AG04450 (cell line): ENCODE measurements at regions not wholly inside any gene's neighbourhood (a gene's known extent, or its start where the extent isn't known, plus 50 kb on each side); places are given as distances from the start of the nearest gene placed in this dataset.

Experiments
- CTCF ChIA-PET: fragments of 300-600, 350-600 bp; formaldehyde crosslinking; extraction: SDS; loops from one replicate; lab custom pipeline; 2022; ENCODE audit warnings: antibody characterized with exemption, inconsistent platforms; lab: Charles Lee
- POLR2A ChIA-PET: fragments of 350-600 bp; formaldehyde crosslinking; extraction: SDS; loops from one replicate; lab custom pipeline; 2021; ENCODE audit warnings: antibody characterized with exemption, inconsistent platforms; lab: Yijun Ruan, JAX
- DNase-seq: peaks from one replicate; pipeline ENCODE4 v3.0.0-alpha.2; 2011; ENCODE audit warnings: low read depth, low spot score
- H3K27ac ChIP-seq: one replicate; pipeline ENCODE4 v1.5.1; 2012; ENCODE audit warnings: low read depth, low read length, control low read depth
- H3K27me3 ChIP-seq: one replicate; pipeline ENCODE4 v1.6.0; 2012; ENCODE audit warnings: low read length; ENCODE audit not compliant: control insufficient read depth, insufficient read depth
- H3K4me3 ChIP-seq: 2 replicates; pipeline ENCODE4 v1.5.1; 2011; ENCODE audit warnings: mild to moderate bottlenecking, low read depth, low read length, control low read depth
- H3K9me3 ChIP-seq: 2 replicates; pipeline ENCODE4 v1.5.1; 2012; ENCODE audit warnings: low read length; ENCODE audit not compliant: control insufficient read depth, insufficient read depth
- TF ChIP-seq, protein P1 (sequence below): IDR thresholded peaks from 2 replicates; pipeline ENCODE4 v1.5.1; 2011; ENCODE audit warnings: low read depth, low read length, control low read depth, inconsistent platforms

DNA sequence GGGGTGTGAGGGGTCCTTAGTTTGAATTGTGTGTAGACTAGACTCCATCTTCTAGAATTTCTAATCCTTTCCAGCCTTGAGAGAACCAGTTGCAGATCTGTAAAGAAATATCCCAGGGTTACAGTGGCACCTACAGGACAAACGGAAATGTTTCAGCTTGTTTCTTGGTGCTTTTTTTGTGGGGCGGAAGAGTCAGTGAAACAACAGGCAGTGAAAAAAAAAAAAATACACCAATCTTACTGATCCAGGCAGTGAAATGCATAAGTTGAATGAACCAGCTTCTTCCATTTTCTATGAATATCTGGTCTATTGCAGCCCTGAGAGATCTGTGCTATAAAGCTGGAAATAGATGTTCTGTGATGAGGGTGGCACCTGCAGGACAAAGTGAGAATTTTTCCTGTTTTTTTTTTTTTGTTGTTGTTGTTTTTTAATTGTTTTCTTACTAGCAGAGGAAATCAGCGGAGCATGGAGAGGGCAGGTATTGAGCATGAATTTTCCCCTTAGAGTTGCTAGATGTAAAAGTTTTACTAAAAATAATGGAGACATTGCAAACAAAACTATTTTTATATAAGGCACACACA lies 81.9 kb upstream of the DYNC1I1 start:
- H3K9me3 ChIP-seq: no peaks in the 10 kb centered on the region
- TF ChIP-seq, protein P1, sequence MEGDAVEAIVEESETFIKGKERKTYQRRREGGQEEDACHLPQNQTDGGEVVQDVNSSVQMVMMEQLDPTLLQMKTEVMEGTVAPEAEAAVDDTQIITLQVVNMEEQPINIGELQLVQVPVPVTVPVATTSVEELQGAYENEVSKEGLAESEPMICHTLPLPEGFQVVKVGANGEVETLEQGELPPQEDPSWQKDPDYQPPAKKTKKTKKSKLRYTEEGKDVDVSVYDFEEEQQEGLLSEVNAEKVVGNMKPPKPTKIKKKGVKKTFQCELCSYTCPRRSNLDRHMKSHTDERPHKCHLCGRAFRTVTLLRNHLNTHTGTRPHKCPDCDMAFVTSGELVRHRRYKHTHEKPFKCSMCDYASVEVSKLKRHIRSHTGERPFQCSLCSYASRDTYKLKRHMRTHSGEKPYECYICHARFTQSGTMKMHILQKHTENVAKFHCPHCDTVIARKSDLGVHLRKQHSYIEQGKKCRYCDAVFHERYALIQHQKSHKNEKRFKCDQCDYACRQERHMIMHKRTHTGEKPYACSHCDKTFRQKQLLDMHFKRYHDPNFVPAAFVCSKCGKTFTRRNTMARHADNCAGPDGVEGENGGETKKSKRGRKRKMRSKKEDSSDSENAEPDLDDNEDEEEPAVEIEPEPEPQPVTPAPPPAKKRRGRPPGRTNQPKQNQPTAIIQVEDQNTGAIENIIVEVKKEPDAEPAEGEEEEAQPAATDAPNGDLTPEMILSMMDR: peak; percentile 58
- no peaks in the 10 kb centered on the region for H3K27me3 ChIP-seq
- no peak overlapping the region for H3K27ac ChIP-seq
- ChIA-PET POLR2A (interaction anchor here (0.7 to 1.4 kb wide), 2 partner anchors 179 to 1103 kb away, joined by 4 to 7 read pairs; no protein-coding TSS in a partner anchor), CTCF (interaction anchor here (0.6 to 10.6 kb wide), 58 partner anchors 9 to 1974 kb away, joined by 3 to 641 read pairs (median 4); partner anchors contain the start of genes ASB4 and PDK4)
- peak; percentile 10 for DNase-seq
- H3K4me3 ChIP-seq: no peak overlapping the region

DNA sequence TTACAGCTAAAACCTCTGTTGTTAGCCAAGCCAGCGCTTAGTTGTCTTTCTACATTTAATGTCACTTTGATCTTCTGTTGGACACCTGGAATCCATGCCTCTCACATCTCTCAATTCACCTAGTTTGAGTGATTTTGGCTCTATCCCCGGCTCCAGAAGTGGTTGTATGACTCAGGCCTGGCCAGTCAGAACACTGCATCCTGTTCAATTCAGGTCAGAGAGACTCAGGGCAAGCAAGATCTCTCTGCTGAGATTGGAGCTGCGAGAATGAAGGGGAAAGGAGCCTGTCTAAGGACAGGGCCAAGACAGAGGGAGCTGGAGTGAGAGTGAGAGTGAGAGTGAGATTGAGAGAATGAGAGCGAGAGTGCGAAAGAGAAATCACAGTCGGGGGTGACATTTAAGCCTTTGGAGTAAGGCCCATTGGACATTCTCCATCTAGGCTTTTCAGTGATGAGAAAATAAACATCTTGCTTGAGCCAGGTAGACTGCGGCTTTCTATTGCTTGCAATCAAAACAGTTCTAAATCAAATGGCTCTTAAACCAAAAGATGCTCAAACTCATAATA lies 83.3 kb upstream of the DYNC1I1 start:
- DNase-seq: no peak
- POLR2A ChIA-PET: no interaction called here

DNA sequence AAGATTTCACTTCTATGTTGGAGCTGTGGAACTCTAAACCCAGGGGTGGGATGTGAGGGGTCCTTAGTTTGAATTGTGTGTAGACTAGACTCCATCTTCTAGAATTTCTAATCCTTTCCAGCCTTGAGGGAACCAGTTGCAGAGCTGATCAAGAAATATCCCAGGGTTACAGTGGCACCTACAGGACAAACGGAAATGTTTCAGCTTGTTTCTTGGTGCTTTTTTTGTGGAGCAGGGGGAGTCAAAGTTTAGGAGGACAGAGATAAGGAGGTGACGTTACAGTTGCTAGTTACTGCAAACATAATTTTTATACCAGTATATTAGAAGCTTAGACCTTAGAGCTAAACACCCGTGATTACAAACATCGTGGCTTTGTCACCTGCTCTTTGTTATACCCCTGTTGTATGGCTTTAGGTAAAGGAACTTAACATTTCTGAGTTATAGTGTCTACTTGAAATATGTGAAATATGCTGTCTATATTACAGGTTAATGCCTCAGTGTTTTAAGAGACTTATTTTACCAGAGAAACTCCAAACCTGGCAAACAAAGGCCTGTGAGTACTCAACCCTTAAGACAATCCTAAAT lies 84.5 kb upstream of the DYNC1I1 start:
- Histone ChIP-seq H3K4me3 (no peak overlapping the region), H3K27ac (no peak overlapping the region), H3K9me3 (no peaks in the 10 kb centered on the region), H3K27me3 (no peaks in the 10 kb centered on the region)
- DNase-seq: no peak
- CTCF ChIA-PET: interaction anchor here (0.5 to 10.6 kb wide), 26 partner anchors 9 to 212 kb away, joined by 3 to 641 read pairs (median 4); no protein-coding TSS in a partner anchor
- TF ChIP-seq, protein P1: peak; percentile 37; the same call in 1 of the 2 replicates
- POLR2A ChIA-PET: no interaction called here

More for the DNA sequence above, 83.3 kb upstream of the DYNC1I1 start:
- Histone ChIP-seq H3K27me3 (no peaks in the 10 kb centered on the region), H3K4me3 (no peak overlapping the region), H3K27ac (no peak overlapping the region), H3K9me3 (no peaks in the 10 kb centered on the region)
- TF ChIP-seq, protein P1: no peak
- CTCF ChIA-PET: interaction anchor here (0.5 to 10.6 kb wide), 12 partner anchors 8 to 1240 kb away, joined by 3 to 641 read pairs (median 8); partner anchors contain the start of gene ASB4

DNA sequence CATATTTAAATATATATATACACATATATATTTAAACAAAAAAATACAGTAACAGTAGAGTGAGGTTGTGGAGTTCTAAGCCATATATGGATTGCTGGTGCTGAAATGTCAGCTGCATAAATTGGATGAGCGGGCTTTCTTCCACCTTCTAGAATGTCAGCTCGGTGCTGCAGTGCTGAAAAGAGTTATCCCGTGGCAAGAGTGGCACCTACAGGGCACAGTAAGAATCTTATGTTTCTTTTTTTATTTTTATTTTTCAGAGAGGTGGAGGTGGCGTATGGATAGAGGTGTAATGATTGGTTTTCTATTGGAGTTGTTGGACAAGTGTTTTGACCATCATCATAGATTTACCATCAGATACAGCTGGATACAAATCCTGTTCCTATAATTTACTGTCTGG lies 86.2 kb upstream of the DYNC1I1 start:
- POLR2A ChIA-PET: no interaction called here

More for the DNA sequence above, 86.2 kb upstream of the DYNC1I1 start:
- no peak overlapping the region for H3K4me3 ChIP-seq
- H3K27me3 ChIP-seq: no peaks in the 10 kb centered on the region
- TF ChIP-seq, protein P1: peak; percentile 46
- no peak overlapping the region for H3K27ac ChIP-seq
- peak; percentile 11 for DNase-seq
- CTCF ChIA-PET: interaction anchor here (0.6 to 10.6 kb wide), 20 partner anchors 8 to 588 kb away, joined by 3 to 641 read pairs (median 5); no protein-coding TSS in a partner anchor
- H3K9me3 ChIP-seq: no peaks in the 10 kb centered on the region
